ENCODE measurements at regions not wholly inside any gene's neighbourhood (a gene's known extent, or its start where the extent isn't known, plus 50 kb on each side); places are given as distances from the start of the nearest gene placed in this dataset.

GRCh38 chr18:51490417-51490816 is 292.9 kb upstream of the MEX3C start:
- TF ChIP-seq ELF4 (IDR thresholded peaks at IDR 0.05) = no peak
- no peak for TF ChIP-seq ARNT (IDR thresholded peaks at IDR 0.05)
- TF ChIP-seq NFRKB (IDR thresholded peaks at IDR 0.05) = no peak
- TF ChIP-seq, protein P1, sequence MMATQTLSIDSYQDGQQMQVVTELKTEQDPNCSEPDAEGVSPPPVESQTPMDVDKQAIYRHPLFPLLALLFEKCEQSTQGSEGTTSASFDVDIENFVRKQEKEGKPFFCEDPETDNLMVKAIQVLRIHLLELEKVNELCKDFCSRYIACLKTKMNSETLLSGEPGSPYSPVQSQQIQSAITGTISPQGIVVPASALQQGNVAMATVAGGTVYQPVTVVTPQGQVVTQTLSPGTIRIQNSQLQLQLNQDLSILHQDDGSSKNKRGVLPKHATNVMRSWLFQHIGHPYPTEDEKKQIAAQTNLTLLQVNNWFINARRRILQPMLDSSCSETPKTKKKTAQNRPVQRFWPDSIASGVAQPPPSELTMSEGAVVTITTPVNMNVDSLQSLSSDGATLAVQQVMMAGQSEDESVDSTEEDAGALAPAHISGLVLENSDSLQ (IDR thresholded peaks at IDR 0.05) = no peak
- no peak for TF ChIP-seq SP1 (IDR thresholded peaks at IDR 0.05)
- no peak for TF ChIP-seq SUZ12 (IDR thresholded peaks at IDR 0.05)
- TF ChIP-seq FOXM1 (IDR thresholded peaks at IDR 0.05; ENCODE audit: borderline replicate concordance) = no peak
- TF ChIP-seq FOXA1 (IDR thresholded peaks at IDR 0.05) = no peak
- no peak for TF ChIP-seq CTBP1 (IDR thresholded peaks at IDR 0.05; ENCODE audit: borderline replicate concordance)
- no peak for TF ChIP-seq FOXK2 (IDR thresholded peaks at IDR 0.05)
- no peak for TF ChIP-seq BHLHE40 (IDR thresholded peaks at IDR 0.05; ENCODE audit: borderline replicate concordance)
- no peak for TF ChIP-seq LEF1 (IDR thresholded peaks at IDR 0.05; ENCODE audit: borderline replicate concordance)
- TF ChIP-seq TARDBP (IDR thresholded peaks at IDR 0.05) = no peak
